ENCODE measurements at regions not wholly inside any gene's neighbourhood (a gene's known extent, or its start where the extent isn't known, plus 50 kb on each side); places are given as distances from the start of the nearest gene placed in this dataset.
"Not testable (repeated sequence)": the region's sequence is repeated elsewhere in the genome, so short reads cannot be mapped to it uniquely, and the experiment has no call there.

GRCh38 chr4:137783923-137784322 is 251.6 kb upstream of the PCDH18 start:
- TF ChIP-seq CTCF (IDR thresholded peaks at IDR 0.05; ENCODE audit: borderline replicate concordance, extremely low read depth, low read length, poor library complexity, severe bottlenecking); EZH2 (IDR thresholded peaks at IDR 0.05; ENCODE audit: borderline replicate concordance, low read depth, low read length, severe bottlenecking): not testable (repeated sequence)
